GM18508 (cell line): ENCODE measurements at regions not wholly inside any gene's neighbourhood (a gene's known extent, or its start where the extent isn't known, plus 50 kb on each side); places are given as distances from the start of the nearest gene placed in this dataset.
"Not testable (repeated sequence)": the region's sequence is repeated elsewhere in the genome, so short reads cannot be mapped to it uniquely, and the experiment has no call there.

Experiments used
- ATAC-seq: cut with Tn5 transposase; IDR thresholded peaks from one replicate; pipeline ENCODE4 v1.9.1; 2021; ENCODE audit warnings: moderate number of reproducible peaks; ENCODE audit not compliant: insufficient read depth, unreplicated experiment

DNA sequence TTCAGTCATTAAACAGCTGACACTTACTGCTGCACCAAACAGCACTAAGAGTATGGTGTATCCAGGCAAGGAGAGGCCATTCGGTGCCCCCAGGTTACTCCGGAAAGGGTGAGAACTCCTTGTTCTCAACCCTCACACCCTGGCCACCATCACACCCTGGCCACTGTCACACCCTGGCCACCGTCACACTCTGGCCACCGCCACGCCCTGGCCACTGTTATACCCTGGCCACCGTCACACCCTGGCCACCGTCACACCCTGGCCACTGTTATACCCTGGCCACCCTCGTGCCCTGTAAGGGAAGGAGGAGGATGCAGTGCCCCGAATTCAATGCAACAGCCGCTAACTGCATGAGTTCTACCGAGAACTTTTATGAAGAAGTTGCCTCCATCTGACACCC lies 644.4 kb downstream of the TBC1D22A start:
- no peak for ATAC-seq

DNA sequence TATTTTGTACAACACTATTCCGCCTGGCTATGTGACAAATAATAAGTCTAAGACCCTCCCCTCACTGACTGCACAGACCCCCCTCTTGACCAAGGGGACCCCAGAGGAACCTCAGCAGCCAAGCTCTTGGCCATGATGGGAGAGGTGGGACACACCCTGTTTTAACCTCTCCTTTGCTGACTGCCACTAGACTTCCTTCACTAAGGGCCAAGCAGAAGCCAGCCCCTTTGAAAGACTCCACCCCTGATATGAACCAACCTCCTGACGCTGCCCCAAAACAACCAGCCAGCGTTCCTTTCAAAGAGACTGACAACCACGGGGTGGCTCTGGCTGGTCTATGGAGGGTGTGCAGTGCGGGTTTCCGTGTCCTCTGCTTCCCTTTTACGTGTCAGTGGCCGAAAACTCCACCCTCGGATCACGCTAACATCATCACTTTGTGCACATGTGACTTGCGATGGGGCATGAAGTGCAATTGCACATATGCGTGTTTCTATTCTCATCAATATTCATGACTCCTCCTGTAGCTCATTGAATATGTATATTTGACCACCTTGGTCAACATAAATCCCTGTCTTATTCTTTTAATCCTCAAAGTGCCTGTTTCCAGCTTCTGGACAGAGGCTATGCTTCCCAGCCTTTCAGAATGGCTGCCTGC lies 643.9 kb downstream of the TBC1D22A start:
- no peak for ATAC-seq

- not testable (repeated sequence) for ATAC-seq
These were observed 642.8 kb downstream of the TBC1D22A start for GRCh38 chr22:47405222-47405621.

DNA sequence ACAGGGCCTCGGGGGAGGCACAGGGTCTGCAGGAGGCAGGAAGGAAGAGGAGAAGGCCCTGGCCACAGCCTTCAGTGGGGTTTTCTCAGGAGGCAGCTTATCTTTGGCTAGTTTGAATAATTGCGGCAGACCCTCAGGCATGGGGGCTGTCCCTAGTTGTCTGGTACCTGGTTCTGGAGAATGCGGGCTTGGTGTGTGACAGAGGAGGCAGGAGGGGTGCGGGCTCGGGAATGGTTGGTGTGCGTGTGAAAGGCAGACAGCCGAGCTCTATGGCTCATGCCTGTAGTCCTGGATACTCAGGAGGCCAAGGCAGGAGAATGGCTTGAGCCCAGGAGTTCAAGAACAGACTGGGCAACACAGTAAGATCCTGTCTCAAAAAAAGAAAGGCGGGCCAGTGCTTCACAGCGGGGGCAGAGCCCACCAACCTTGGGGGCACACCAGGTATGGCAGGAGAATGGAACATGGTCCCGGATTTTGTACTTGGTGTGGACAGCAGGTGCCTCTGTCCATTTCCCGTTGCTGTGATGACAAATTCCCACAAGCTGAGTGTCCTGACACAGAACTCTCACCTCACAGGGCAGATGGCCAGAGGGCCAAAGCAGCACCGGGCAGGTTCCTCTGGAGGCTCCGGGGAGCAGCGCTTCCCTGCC lies 640.6 kb downstream of the TBC1D22A start:
- ATAC-seq = no peak

GRCh38 chr22:47401976-47402770 lies 639.7 kb downstream of the TBC1D22A start:
- ATAC-seq = no peak

DNA sequence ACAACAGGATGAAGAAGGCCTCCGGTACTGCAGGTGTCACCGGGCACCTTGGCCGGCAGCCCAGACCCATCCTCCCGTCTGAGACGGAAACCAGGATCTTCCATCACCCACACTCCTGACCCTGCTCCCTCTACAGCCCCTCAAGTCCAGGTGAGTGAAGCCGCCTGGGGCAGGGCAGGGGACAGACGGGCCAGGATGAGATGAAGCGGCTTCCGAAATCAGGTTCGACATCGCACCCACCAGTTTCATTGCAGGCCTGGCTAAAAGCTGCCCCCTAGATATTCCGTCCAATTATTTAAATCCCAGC lies 639.1 kb downstream of the TBC1D22A start:
- ATAC-seq = no peak

- ATAC-seq = no peak
These were observed 638.5 kb downstream of the TBC1D22A start for GRCh38 chr22:47400701-47401591.

- ATAC-seq = not testable (repeated sequence)
These were observed 637.7 kb downstream of the TBC1D22A start for GRCh38 chr22:47400131-47400530.

- no peak for ATAC-seq
These were observed 636.7 kb downstream of the TBC1D22A start for GRCh38 chr22:47398921-47399790.

DNA sequence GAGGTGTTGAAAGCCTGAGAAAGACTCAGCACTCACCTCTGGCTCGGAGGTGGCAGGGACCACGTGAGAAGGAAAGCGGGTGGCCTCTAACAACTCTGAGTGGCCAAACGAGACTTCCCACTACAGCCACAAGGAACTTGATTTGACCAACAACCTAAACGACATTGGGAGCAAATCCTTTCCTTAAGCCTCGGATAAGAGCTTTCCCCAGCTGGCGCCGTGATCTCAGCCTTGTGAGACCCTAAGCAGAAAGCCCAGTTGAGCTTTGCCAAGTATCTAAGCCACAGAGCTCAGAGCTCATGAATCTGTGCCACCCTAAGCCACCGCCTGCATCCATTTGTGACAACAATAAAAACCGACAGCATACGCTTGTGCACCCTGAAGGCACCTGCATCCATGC lies 636.0 kb downstream of the TBC1D22A start:
- no peak for ATAC-seq

- no peak for ATAC-seq
These were observed 635.2 kb downstream of the TBC1D22A start for GRCh38 chr22:47397673-47398072.

DNA sequence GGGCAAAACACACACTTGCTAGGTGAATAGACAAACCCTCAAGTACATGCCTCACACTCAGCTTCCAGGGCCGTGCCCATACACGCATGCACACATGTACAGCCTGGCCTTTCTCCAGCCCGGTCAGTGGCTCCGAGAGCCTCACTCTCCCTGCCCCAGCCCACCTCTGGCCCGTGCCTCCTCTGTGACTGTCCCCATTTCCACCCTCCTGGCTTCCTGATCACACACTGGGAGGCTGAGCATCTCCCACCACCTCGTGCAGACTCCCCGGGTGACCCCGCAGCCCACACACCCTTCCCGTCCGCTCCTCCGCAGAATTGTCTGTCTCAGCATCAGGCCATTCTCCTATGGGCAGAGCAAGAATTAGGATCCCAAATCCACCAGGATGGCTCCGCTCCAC lies 634.1 kb downstream of the TBC1D22A start:
- no peak for ATAC-seq

- no peak for ATAC-seq
These were observed 633.7 kb downstream of the TBC1D22A start for GRCh38 chr22:47396105-47396504.

- no peak for ATAC-seq
These were observed 633.0 kb downstream of the TBC1D22A start for GRCh38 chr22:47395481-47395880.

DNA sequence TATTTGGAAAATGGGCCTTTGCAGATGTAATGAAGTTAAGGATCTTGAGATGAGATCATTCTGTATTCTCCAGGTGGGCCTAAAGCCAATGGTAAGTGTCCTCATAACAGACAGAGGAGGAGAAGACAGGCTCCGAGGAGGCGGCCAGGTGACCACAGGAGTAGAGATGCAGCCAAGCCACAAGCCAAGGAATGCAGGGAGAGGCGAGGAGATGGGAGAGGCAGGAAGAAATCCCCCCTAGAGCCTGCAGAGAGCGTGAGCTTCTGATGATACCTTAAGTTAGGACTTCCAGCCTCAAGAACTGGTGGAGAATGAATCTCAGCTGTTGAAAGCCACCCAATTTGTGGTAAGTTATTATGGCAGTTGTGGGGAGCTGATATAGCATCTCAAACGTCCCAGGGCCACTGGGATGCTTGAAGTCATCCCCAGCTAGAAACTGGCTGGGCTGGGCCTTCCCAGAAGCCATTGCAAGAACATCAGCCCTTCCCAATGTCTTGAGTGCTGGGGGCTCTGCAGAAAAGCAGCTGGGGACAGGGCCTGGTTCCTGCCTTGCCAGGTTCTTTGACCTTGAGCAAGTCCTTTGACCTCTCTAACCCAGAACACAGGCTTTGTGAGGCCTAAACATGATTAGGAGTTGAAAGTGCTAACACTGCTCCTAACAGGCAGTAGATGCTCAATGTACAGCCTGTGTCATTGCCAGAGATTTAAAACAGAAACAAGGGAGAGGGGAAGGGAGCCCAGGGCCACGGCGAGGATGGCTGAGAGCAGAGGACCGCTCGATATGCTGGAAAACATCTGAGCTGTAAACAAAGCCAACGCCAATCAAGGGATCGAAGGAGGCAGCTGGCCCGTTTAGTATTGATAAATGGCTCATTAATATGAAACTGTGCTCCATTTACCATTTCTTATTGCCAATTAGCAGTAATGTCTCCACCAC lies 632.3 kb downstream of the TBC1D22A start:
- no peak for ATAC-seq

GRCh38 chr22:47393191-47393590 lies 630.7 kb downstream of the TBC1D22A start:
- no peak for ATAC-seq

DNA sequence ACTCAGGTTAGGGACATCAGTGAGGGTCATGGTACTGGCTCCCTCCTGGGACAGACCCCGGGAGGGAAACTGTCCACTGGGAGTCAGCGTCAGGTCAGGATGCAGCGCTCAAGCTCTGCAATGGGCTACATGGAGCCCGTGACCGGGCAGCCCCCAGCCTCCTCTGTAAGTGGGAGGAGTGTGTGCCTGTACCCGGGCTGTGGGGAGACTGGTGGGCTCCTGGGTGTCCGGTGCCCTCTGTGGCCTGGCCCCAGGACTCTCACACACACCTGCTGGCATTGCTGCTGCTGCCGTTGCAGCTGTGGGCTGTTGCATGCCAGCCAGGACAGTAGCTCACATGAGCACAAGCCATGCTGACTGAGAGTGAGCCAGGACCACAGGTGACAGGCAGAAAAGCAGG lies 630.3 kb downstream of the TBC1D22A start:
- ATAC-seq = no peak

GRCh38 chr22:47392054-47392347 lies 629.6 kb downstream of the TBC1D22A start:
- ATAC-seq = no peak
